Stimulated activated CD8-positive, alpha-beta memory T cell treated with anti-CD3 and anti-CD28 coated beads, Interleukin-4, amount 100 ng/mL, for 48 hours (primary cell): ENCODE measurements at regions not wholly inside any gene's neighbourhood (a gene's known extent, or its start where the extent isn't known, plus 50 kb on each side); places are given as distances from the start of the nearest gene placed in this dataset.

ENCODE experiments used
- DNase-seq: peaks from one replicate; pipeline ENCODE4 v3.0.0-alpha.2; 2020

GRCh38 chr9:78566948-78567675 lies 270.2 kb downstream of the PSAT1 start:
- no peak for DNase-seq

- DNase-seq, result no peak
Measured at GRCh38 chr9:78567693-78568092, 270.8 kb downstream of the PSAT1 start.

DNA sequence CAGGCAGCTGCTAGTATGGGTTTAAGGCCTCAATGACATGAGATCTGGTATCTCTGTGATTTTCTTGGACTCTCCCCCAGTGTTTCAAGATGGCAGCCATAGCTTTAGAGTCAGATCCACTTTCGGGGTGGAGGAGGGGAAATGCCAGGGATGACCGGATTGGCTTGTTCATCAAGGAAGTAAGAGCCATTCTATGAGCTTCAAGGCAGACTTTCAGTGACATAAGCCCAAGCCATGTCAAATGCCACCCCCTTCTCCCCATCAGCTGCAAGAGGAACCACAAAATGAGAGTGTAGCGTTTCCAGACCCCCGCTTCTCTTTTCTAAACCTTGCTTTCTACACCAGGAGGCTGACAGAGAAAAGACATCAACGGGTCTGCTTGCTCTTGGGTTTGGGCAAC lies 271.8 kb downstream of the PSAT1 start:
- DNase-seq, result no peak

DNA sequence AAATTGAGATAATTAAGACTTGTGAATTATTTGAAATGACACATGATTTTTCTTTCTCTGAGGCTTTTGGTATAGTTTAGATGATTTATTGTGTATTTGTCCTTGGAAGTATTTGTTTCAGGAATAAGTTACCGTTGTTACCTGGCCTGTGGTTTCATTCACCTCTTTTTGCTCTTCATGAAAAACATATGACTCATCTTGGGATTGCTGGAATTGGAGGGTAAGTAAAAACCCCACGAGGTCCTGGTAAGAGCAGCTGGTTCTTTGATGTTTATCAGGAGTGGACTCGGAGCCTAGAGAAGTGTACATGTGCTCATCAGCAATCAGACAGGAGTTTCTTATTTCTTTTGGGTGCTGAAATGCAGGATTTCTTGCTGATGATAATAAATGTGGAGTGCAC lies 275.3 kb downstream of the PSAT1 start:
- no peak for DNase-seq

- DNase-seq, result no peak
Measured at GRCh38 chr9:78573205-78573604, 276.3 kb downstream of the PSAT1 start.

- no peak for DNase-seq
Measured at GRCh38 chr9:78573669-78574068, 276.7 kb downstream of the PSAT1 start.

- no peak for DNase-seq
Measured at GRCh38 chr9:78574354-78575045, 277.6 kb downstream of the PSAT1 start.

- no peak for DNase-seq
Measured at GRCh38 chr9:78575081-78575480, 278.2 kb downstream of the PSAT1 start.

GRCh38 chr9:78575771-78576170 lies 278.8 kb downstream of the PSAT1 start:
- DNase-seq, result no peak

DNA sequence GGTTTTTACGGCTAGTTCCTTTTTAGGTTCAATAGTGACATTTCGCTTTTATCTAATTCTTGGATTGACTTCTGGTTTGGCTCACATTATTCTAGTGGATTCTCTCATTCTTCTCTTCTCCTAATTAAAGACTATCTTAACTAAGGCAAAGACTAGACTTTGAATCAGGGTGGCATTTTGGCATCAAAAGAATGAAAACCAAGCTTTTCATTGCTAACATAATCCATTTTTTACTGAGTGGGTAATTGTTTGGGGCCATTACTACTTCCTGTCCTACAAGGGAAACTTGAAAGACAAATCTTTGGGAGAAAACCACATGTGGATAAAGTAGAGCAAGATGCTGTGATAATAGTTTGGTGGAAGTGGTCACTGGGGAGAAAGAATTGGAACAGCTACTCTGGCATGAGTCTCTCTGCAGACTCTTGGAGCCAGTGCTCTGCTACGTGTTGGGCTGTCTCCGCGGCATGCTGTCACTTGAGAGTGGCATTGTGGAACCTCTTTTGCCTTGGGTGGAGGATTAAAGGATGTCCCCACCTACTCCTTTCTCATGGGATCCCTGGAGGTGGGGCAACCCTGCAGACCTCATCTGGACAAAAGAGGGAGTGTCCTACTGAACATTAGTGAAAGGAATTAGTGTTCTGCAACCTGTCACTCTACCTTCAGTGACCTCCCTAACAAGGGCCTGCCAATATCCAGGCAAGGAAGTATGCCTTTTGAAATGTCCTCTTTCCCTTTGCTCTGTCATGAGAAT lies 280.4 kb downstream of the PSAT1 start:
- DNase-seq, result no peak

DNA sequence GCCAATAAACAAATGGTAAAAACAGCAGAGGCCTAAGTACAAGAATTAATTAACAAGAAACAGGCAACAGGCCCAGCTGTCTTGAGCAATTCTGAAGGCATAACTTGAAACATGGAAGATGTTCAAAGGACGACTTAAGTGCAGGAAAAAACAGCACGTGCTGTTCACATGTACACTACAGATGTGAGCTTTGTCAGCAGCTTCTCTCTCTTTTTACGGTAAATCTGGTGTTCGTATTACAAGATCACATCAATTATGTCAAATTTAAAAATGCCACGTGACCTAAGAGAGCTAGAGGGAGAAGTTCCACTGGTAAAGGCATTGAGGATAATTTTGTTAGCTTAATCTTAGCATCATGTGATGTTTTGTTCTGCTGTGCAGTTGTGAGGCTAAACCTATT lies 281.1 kb downstream of the PSAT1 start:
- no peak for DNase-seq

DNA sequence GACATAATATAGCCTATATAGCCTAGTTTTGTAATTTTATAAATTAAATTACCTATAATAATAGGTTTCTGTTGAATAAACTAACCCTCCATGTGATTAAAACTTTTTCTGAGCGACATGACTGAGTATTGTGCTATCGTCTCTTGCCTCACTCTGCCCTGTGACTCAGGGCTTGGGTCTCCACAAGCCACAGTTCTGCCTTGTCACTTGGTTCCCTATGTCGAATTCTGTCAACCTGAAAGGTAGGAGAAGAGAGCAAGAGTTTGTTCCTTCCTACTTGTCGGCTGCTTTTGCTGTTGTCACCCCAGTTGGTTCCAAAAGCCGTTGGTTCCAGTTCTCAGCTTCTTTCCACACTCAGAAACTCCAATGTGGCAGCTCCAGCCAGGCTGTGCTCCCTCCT lies 285.9 kb downstream of the PSAT1 start:
- DNase-seq, result no peak

- DNase-seq, result no peak
Measured at GRCh38 chr9:78584589-78584988, 287.7 kb downstream of the PSAT1 start.

GRCh38 chr9:78585909-78586308 lies 289.0 kb downstream of the PSAT1 start:
- DNase-seq, result no peak

DNA sequence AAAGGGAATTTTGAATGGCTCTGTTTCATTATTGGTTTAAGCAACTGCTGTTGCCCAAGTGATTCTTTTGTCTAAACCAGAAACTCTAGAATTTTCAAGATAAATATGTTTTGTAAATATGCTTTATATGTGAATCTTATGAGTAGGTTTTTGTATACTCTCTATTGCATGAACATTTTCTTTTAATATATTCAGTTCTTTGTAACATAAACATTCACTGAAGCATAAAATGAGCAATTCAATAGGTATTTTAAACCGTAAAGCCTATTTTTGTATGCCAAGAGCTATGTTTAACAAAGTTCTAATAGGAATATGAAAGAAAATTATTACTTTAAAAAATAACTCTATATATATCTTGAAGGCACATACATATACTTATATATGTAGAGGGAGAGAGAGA lies 293.1 kb downstream of the PSAT1 start:
- DNase-seq, result no peak

GRCh38 chr9:78592811-78593210 lies 295.9 kb downstream of the PSAT1 start:
- no peak for DNase-seq

DNA sequence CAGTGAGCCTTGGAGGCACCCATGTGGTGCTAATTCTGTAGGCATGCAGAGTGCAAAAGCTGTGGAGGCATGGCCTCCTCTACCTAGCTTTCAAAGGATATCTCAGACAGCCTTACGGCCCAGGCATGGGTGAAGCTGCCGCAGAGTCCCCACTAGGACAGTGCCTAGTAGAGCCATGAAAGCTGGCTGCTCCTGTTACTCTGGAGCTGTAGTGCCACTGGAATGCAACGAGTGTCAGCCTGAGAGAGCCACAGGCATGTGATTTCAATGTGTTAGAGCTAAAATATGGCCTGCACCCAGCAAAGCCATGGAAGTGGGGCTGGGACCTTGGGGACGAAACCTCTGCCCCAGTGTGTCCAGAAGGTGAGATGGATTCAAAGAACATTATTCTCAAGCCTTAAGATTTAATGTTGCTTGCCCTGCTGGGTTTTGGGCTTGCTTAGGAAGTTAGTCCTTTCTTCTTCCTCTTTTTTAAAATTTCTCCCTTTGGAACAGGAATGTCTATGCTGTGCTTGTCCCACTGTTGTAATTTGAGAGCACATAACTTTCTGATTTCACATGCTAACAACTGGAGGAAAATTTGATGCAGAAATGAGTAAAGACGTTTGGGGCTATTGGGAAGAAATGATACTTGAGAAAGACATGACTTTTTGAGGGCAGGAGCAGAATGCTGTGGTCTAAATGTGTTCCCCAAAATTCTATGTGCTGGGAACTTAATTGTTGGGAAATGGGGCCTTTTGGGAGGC lies 298.4 kb downstream of the PSAT1 start:
- DNase-seq, result no peak

GRCh38 chr9:78596346-78596745 lies 299.4 kb downstream of the PSAT1 start:
- DNase-seq, result no peak

GRCh38 chr9:78598120-78598519 lies 301.2 kb downstream of the PSAT1 start:
- DNase-seq, result no peak

GRCh38 chr9:78599926-78600325 lies 303.0 kb downstream of the PSAT1 start:
- no peak for DNase-seq

DNA sequence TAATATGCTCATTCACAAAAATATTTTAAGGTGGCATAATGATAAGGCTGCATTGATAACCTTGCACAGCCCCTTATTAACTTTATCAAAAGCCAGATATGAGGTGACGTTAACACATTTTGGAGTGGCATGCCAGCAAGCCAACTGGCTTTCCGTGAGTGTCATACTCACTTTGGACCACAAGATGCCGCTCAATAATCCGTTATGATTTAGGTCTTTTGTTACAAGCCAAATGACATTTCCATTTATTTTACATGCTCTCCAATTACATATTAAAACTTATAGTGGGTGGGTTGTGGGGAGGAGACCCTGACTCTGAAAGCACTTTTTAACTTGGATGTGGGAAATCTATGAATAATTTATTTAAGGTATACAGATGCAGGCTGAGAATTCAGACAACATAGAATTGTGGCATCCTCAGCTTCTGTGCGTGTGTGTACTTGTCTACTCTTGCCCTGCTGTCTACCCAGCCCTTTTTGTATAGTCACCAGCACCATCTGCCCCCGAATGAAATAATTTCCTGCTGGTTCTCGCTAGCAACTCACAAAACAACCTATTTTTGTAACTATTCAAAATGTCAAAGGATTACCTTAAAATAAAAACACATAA lies 305.1 kb downstream of the PSAT1 start:
- peak; percentile 29 for DNase-seq

DNA sequence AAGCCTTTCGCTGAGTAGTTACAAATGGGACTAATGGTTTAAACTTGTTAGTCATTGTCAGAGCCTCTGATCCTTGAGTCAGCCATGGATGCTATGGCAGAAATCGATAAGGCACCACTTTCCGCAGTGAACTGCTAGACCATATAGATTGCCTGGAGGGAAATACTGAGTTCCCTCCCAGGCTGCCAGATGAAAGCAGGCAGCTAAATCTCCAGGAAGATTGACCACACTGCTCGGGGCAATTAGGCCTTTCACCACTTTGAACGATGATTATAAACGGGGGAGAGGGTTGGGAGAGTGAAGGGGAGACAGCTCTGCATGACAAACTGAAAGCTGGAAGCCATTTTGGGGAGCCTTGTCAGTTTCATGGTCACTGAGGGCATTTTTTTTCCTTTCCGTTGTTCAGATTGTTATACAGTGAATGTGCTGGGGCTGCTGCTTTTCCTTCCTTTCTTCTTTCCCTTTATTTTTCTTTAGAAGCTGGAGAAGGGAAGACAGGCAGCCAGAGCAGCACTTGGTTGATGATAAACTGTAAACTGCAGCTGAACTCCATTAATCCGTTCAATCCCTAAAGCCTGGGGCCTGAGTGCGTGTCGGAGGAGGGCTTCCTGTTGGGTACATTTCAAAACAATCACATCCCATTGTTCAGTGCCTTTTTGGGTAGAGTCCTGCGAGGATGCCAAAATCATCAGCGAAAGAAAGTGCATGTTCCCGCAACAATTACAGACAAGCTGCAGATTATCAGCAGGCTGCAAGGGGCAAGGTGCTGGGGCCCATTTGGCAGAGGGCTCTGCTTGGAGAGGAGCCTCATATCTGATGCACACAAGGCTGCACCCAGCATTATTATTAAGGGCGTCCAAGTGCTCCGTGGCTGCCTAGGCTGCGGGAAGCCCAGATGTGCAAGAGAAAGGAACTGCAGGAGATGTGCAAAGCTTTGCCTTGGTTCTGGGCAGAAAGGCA lies 308.4 kb downstream of the PSAT1 start:
- no peak for DNase-seq
